ENCODE measurements at regions not wholly inside any gene's neighbourhood (a gene's known extent, or its start where the extent isn't known, plus 50 kb on each side); places are given as distances from the start of the nearest gene placed in this dataset.

GRCh38 chr6:92339936-92340640 is 1079.3 kb downstream of the EPHA7 start:
- H3K4me1 ChIP-seq: no peaks in the 10 kb centered on the region
- DNase-seq (ENCODE audit: low spot score in 2 of 2): no peak
- TF ChIP-seq, protein P1, sequence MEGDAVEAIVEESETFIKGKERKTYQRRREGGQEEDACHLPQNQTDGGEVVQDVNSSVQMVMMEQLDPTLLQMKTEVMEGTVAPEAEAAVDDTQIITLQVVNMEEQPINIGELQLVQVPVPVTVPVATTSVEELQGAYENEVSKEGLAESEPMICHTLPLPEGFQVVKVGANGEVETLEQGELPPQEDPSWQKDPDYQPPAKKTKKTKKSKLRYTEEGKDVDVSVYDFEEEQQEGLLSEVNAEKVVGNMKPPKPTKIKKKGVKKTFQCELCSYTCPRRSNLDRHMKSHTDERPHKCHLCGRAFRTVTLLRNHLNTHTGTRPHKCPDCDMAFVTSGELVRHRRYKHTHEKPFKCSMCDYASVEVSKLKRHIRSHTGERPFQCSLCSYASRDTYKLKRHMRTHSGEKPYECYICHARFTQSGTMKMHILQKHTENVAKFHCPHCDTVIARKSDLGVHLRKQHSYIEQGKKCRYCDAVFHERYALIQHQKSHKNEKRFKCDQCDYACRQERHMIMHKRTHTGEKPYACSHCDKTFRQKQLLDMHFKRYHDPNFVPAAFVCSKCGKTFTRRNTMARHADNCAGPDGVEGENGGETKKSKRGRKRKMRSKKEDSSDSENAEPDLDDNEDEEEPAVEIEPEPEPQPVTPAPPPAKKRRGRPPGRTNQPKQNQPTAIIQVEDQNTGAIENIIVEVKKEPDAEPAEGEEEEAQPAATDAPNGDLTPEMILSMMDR (IDR thresholded peaks at IDR 0.05): no peak
- no peak overlapping the region for H3K4me3 ChIP-seq
- no peaks in the 10 kb centered on the region for H3K27me3 ChIP-seq
- H3K36me3 ChIP-seq: no peaks in the 10 kb centered on the region
- H3K27ac ChIP-seq: no peak overlapping the region
- intact Hi-C loops (cut with DNase I): no loop called here
- no peaks in the 10 kb centered on the region for H3K9me3 ChIP-seq

GRCh38 chr6:92337571-92337970 is 1081.8 kb downstream of the EPHA7 start:
- H3K4me1 ChIP-seq: no peaks in the 10 kb centered on the region
- TF ChIP-seq, protein P1 (IDR thresholded peaks at IDR 0.05): no peak
- no peaks in the 10 kb centered on the region for H3K36me3 ChIP-seq
- no peaks in the 10 kb centered on the region for H3K9me3 ChIP-seq
- no peaks in the 10 kb centered on the region for H3K27me3 ChIP-seq
- DNase-seq (ENCODE audit: low spot score in 2 of 2): no peak
- no peak overlapping the region for H3K27ac ChIP-seq
- intact Hi-C loops (cut with DNase I): no loop called here
- H3K4me3 ChIP-seq: no peak overlapping the region

DNA sequence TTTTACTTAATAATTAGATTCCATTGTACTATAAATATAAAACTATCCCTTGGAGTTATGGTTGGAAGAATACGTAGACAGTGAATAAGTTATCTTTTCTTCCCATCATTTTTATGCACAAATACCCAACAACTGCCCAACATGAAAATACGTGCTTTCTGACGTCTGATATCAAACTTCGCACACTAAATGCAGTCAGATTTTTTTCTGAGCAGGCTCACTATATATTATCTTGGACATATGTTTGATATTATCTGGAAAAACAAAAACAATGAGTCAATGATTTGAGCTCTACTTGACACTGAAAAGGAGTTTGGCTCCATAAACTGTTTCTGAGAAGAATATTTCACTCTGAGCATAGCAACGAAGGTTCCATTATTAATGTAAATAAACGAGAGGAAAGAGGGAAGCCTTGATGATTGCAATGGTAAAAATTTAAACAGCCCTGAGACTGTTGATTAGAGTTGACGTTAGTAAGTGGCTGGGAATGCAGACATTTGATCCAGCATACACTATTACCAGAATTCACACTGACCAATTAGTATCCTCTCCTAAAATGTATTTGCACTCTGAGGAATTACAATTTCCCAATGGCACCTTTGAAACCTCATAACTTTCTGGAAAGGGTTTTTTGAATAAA is 1090.0 kb downstream of the EPHA7 start:
- Histone ChIP-seq H3K4me3 (no peak overlapping the region), H3K27me3 (no peaks in the 10 kb centered on the region), H3K9me3 (no peaks in the 10 kb centered on the region), H3K27ac (no peak overlapping the region), H3K36me3 (no peaks in the 10 kb centered on the region), H3K4me1 (no peaks in the 10 kb centered on the region)
- TF ChIP-seq, protein P1 (IDR thresholded peaks at IDR 0.05): no peak
- no peak for DNase-seq (ENCODE audit: low spot score in 2 of 2)
- intact Hi-C loops (cut with DNase I): no loop called here

DNA sequence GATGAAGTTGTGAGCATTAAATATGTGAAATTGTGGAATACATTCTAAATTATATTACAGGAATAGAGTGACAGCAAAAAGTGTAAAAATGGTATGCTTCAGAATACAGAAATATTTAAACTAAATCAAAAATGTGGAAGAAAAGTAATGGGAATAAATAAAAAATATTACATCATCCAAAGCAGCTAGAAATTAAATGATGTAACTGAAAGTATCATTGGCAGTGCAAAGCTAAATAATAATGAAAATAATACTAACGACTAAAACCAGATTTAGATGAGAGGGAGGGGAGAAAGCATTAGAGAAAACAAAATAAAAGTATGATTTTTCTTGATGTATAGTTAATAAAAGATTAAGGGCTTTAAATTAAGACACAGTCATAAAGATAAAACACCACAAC is 1104.0 kb downstream of the EPHA7 start:
- H3K4me3 ChIP-seq: no peak overlapping the region
- DNase-seq (ENCODE audit: low spot score in 2 of 2): no peak
- no peaks in the 10 kb centered on the region for H3K36me3 ChIP-seq
- H3K4me1 ChIP-seq: no peaks in the 10 kb centered on the region
- TF ChIP-seq, protein P1 (IDR thresholded peaks at IDR 0.05): no peak
- H3K27me3 ChIP-seq: no peaks in the 10 kb centered on the region
- H3K27ac ChIP-seq: no peak overlapping the region
- H3K9me3 ChIP-seq: no peaks in the 10 kb centered on the region
- intact Hi-C loops (cut with DNase I): no loop called here

- H3K4me1 ChIP-seq: no peaks in the 10 kb centered on the region
- no peaks in the 10 kb centered on the region for H3K36me3 ChIP-seq
- H3K4me3 ChIP-seq: no peak overlapping the region
- H3K9me3 ChIP-seq: no peaks in the 10 kb centered on the region
- H3K27me3 ChIP-seq: no peaks in the 10 kb centered on the region
- no peak overlapping the region for H3K27ac ChIP-seq
- TF ChIP-seq, protein P1 (IDR thresholded peaks at IDR 0.05): no peak
- no peak for DNase-seq (ENCODE audit: low spot score in 2 of 2)
- intact Hi-C loops (cut with DNase I): no loop called here
Measured at GRCh38 chr6:92297101-92297500, 1122.3 kb downstream of the EPHA7 start.
